Suppressor macrophage treated with lipopolysaccharide for 1 hour (primary cell): ENCODE measurements at regions not wholly inside any gene's neighbourhood (a gene's known extent, or its start where the extent isn't known, plus 50 kb on each side); places are given as distances from the start of the nearest gene placed in this dataset.
A peak's percentile ranks its signal among the peaks of the same experiment; 100 is the strongest.
"Not testable (repeated sequence)": the region's sequence is repeated elsewhere in the genome, so short reads cannot be mapped to it uniquely, and the experiment has no call there.

Source experiments
- DNase-seq, 3 donors: peaks; one replicate each; pipeline ENCODE4 v3.0.0-alpha.2; 2020 to 2022

GRCh38 chr6:144659202-144660182 is 374.4 kb downstream of the UTRN start:
- peak; percentile 55 to 64 (median 62) for DNase-seq

- DNase-seq = no peak
These were observed 375.5 kb downstream of the UTRN start for GRCh38 chr6:144660561-144661115.

- no peak for DNase-seq
These were observed 376.1 kb downstream of the UTRN start for GRCh38 chr6:144661116-144661806.

GRCh38 chr6:144662812-144663365 is 377.8 kb downstream of the UTRN start:
- no peak for DNase-seq

- DNase-seq = no peak
These were observed 379.1 kb downstream of the UTRN start for GRCh38 chr6:144664281-144664680.

GRCh38 chr6:144664947-144665346 is 379.8 kb downstream of the UTRN start:
- no peak for DNase-seq

- DNase-seq = peak in 2 of 3 donors; percentile 49 to 53
These were observed 380.9 kb downstream of the UTRN start for GRCh38 chr6:144665932-144666450.

- DNase-seq = peak; percentile 61 to 70 (median 70)
These were observed 381.6 kb downstream of the UTRN start for GRCh38 chr6:144666781-144667180.

GRCh38 chr6:144667532-144668503 is 382.7 kb downstream of the UTRN start:
- DNase-seq = peak; percentile 23 to 72 (median 46)

GRCh38 chr6:144670259-144670658 is 385.1 kb downstream of the UTRN start:
- DNase-seq = not testable (repeated sequence)

GRCh38 chr6:144673807-144674206 is 388.7 kb downstream of the UTRN start:
- no peak for DNase-seq

GRCh38 chr6:144675231-144675861 is 390.2 kb downstream of the UTRN start:
- peak; percentile 29 to 35 (median 32) for DNase-seq

GRCh38 chr6:144676310-144676709 is 391.2 kb downstream of the UTRN start:
- not testable (repeated sequence) for DNase-seq

- DNase-seq = not testable (repeated sequence)
These were observed 392.1 kb downstream of the UTRN start for GRCh38 chr6:144677263-144677662.

GRCh38 chr6:144678844-144679243 is 393.7 kb downstream of the UTRN start:
- DNase-seq = peak; percentile 33 to 72 (median 63)

- no peak for DNase-seq
These were observed 396.2 kb downstream of the UTRN start for GRCh38 chr6:144681334-144681733.

- no peak for DNase-seq
These were observed 398.3 kb downstream of the UTRN start for GRCh38 chr6:144683216-144684070.

GRCh38 chr6:144688713-144689112 is 403.6 kb downstream of the UTRN start:
- DNase-seq = no peak

GRCh38 chr6:144689503-144690040 is 404.4 kb downstream of the UTRN start:
- no peak for DNase-seq

GRCh38 chr6:144690133-144690532 is 405.0 kb downstream of the UTRN start:
- DNase-seq = no peak
